HuH-7.5 (cell line): ENCODE measurements at regions not wholly inside any gene's neighbourhood (a gene's known extent, or its start where the extent isn't known, plus 50 kb on each side); places are given as distances from the start of the nearest gene placed in this dataset.

Source experiments
- DNase-seq: peaks from one replicate; pipeline ENCODE4 v3.0.0; 2011; ENCODE audit warnings: low spot score

DNA sequence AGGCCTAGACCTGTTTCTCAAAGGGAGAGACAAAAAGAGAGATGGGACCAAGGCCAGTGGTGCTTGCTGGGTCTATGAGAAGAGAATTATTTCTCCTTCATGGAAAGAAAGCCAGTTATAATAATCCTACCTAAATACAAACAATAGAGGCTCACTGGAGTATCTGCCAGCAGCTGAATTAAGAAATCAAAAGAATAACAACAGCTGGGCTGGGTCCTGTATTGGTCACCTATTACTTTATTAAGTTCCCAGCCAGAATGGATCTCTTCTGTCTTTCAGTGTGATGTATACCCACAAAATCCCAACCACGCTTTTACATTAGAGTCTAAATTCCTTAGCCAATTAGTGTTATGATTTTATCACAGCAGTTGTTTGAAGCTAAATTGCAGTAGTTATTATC is 297.8 kb upstream of the DACH1 start:
- DNase-seq, result no peak

- DNase-seq, result no peak
These were observed 296.7 kb upstream of the DACH1 start for GRCh38 chr13:72163678-72164077.

GRCh38 chr13:72160977-72161376 is 294.0 kb upstream of the DACH1 start:
- no peak for DNase-seq

GRCh38 chr13:72156760-72157159 is 289.8 kb upstream of the DACH1 start:
- DNase-seq, result no peak

DNA sequence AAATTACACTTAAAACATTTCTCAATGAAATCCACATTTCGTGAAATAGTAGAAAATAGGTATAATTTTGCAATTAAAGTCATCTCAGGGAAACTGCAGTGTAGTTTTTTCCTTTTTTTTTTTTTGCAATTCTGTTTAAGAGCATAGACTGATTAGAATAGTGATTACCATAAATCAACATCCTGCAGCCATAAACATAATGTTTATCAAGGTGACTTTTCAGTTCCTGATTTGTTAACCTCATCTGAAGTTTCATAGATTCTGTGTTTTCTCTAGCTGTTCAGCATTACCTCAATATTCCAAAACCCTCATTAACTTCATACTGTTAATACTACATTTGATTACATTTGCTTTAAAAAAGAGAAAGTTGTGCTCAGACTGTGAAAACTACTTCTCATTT is 286.3 kb upstream of the DACH1 start:
- no peak for DNase-seq

DNA sequence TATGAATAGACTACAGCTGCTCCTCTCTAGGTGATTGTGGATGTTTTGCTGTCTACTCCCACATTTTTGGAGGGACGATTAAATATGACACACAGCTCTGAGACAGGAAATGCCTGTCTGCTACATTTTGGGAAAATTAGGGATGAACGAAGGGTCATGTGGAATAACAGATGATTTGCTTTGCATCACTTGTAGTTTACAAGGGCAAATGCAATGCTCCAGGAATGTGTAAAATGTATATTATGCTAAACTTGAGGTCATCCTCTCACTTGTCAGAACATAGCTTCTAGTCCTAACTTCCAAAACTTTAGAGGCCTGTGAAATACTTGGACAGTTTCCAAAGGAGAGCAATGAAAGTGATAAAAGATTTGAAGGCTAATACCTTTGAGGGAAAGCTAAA is 284.2 kb upstream of the DACH1 start:
- no peak for DNase-seq

DNA sequence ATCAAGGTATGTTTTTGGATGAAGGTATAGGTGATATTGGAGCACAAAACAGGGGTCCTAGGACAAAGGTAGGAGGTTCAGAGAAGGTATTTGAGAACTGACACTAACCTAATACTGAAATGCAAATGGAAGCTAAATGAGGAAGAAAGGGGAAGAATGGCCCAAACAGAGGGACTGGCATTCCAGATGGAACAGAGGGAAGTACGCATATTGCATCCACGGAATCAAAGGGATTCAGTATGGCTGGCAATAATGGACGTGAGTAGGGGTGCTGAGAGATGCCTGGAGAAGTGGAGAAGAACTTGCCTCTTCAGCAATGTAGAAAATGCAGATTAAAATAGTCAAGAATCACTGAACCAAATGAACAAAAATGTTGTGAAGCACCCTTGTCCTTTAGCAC is 283.5 kb upstream of the DACH1 start:
- no peak for DNase-seq

- DNase-seq, result peak; percentile 6
These were observed 282.7 kb upstream of the DACH1 start for GRCh38 chr13:72149701-72150100.

GRCh38 chr13:72146816-72147215 is 279.8 kb upstream of the DACH1 start:
- no peak for DNase-seq

GRCh38 chr13:72145383-72145782 is 278.4 kb upstream of the DACH1 start:
- no peak for DNase-seq

DNA sequence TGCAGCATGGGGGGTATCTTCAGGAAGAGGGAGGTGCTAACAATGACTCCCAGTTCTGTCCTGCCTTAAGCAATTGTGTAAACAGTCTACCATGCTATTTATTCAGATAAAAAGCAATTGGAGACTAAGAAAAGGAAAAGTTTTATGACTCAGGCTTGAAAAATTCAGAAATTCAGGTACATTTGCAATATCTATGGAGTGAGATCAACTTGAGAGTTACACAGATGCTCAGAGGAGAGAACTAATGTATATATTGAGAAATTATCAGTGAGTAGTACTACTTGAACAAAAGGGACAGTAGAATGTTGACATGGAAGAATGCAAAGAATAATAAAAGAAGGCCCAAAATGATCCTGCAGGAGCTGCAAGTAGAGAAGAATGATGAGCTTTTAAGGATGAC is 277.6 kb upstream of the DACH1 start:
- no peak for DNase-seq

DNA sequence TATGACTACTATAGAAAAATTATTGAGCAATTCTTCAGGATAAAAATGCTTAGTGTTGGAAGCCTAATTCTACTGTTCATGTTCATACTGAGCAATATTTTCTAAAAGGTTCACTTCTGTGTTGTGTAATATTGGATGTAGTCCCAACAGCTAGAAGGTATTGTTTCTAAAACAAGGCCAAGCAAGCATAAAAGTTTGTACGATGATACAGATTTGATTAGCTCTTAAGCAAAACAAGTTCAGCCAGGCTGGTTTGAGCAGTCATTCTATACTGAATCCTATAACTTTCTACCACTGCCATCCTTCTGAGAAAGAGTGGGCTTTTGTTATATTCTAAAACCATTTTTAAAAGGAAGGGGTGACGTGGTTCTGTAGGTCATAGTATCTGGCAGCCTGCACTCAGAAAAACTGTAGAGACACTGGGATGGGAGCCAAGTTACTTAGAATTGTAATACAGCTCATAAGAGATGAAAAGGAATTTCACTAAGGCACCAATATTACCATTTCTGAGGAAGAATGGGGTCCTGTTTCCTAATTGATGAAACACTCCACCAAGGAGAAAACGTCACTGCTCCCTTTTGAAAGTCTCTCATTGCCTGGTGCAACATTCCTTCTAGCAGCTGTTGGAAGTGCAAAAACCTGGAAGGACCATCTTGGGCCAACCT is 275.0 kb upstream of the DACH1 start:
- no peak for DNase-seq

DNA sequence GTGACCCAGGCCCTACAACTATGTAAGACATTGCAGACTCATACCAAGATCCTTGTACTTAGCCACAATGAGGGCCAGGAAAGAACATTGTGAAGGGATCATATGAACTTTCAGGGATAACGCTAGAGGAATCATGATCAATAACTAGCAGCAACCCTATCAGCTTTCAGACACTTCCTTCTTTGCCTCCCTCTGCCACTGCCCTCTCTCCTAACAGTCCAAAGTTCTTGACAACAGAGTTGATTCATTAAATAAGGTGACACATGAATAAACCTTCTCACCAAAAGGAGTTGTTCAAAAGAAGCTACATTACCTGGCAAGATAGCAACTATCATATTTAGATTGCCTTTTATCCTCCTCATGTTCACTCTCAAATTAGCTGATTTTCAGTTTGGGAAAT is 272.2 kb upstream of the DACH1 start:
- no peak for DNase-seq

DNA sequence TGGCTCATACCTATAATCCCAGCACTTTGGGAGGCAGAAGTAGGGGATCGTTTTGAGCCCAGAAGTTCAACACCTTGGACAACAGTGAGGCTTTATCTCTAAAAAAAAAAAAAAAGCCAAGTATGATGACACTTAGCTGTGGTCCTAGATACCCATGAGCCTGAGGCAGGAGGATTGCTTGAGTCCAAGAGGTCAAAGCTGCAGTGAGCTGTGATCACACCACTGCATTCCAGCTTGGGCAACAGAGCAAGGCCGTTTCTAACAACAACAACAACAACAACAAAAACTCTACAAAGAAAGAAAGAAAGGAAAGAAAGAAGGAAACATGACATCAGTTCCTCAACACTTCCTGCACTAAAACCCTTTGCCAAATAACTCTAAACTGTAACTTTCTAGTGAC is 265.1 kb upstream of the DACH1 start:
- no peak for DNase-seq

DNA sequence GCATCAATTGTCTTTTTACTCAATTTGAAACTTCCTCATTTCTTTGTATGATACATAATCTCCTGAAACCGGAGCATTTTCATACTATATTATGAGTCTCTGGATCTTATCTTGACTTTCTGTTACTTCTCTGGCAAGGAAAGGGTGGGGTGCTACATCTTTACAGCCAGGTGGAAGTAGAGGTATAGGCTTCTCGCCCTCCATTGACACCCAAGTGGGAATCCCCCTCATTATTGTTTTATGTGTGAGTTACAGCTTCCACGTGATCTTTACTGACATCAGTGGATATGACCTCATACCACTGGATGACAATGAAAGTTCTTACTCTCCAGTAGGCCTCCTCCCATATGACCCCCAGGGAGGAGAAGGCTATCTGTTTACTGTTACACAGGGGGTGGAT is 262.1 kb upstream of the DACH1 start:
- DNase-seq, result no peak

GRCh38 chr13:72127031-72127430 is 260.0 kb upstream of the DACH1 start:
- DNase-seq, result no peak

DNA sequence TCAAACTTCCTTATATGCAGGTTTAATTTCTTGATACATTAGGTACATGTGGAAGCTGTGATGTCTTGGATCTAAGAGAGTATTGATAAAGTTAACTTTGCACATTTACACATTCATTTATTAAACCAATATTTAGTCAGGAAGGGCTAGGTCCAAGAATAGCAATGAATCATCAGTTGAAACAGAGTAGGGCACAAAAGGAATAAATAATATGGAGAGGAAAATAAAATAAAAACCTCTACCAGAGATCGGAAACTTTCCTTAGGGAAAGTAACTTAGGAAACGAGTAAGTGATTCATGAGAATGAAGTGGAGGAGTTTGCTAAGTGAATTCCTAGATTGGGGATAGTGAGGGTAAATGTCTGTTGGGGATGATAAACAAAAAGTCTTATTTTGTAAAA is 259.4 kb upstream of the DACH1 start:
- DNase-seq, result no peak

- no peak for DNase-seq
These were observed 258.6 kb upstream of the DACH1 start for GRCh38 chr13:72125561-72125960.

DNA sequence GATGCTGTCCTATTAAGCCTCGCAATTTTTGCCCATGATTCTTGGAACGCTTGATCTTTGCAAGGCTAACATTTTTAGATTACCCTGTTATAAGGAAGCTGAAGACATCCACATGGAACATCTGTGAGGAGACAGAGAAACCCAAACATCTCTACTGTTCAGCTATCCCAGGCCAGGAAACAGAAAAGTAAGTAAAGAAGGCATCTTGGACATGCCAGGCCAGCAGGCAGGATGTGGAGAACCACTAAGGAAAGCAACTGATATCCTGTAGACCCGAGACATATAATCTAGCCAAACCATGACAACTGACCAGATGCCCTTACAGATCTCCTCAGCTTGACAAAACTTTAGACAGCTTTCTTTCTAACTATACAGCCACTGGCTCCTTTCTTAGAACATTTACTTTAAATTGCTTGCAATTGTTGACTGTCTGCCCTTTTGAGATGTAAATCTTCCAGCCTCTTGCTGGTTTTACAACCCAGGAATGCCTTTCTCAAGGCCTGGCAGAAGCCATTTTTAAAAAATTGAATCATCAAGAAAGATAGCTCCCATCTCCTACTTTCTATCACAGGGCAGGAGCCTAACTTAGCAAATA is 255.8 kb upstream of the DACH1 start:
- DNase-seq, result no peak

DNA sequence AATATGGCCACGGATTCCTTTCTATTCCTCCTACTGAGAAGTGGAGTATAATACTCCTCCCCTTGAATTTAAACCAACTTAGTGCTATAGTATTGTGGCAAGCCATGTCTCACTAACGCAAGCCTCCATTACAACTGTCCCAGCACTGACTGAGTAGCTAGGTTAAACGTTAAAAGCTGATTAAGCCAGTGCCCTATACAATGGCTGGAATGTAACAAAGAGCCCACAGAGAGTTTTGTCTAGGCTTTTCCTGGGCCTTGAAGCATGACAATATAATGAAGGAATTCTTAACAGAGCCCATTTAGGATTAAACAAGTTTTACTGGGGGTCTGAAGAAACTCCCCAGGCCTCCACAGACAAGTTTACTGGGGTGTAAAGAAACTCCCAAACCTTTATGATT is 254.5 kb upstream of the DACH1 start:
- DNase-seq, result no peak

GRCh38 chr13:72120632-72121031 is 253.6 kb upstream of the DACH1 start:
- no peak for DNase-seq

- no peak for DNase-seq
These were observed 246.9 kb upstream of the DACH1 start for GRCh38 chr13:72113931-72114330.

- DNase-seq, result no peak
These were observed 246.1 kb upstream of the DACH1 start for GRCh38 chr13:72113076-72113475.

DNA sequence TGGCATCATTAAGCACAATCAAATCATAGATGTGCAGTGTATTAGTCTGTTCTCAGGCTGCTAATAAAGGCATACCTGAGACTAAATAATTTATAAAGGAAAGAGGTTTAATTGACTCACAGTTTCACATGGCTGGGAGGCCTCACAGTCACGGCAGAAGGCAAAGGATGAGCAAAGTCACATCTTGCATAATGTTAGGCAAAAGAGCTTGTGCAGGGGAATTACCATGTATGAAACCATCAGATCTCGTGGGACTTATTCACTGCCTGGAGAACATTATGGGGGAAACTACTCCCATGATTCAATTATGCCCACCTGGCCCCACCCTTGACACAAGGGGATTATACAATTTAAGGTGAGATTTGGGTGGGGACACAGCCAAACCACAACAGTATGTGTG is 245.2 kb upstream of the DACH1 start:
- DNase-seq, result no peak
